HAP-1 (cell line): ENCODE measurements at regions not wholly inside any gene's neighbourhood (a gene's known extent, or its start where the extent isn't known, plus 50 kb on each side); places are given as distances from the start of the nearest gene placed in this dataset.
A peak's percentile ranks its signal among the peaks of the same experiment; 100 is the strongest.
"Not testable (repeated sequence)": the region's sequence is repeated elsewhere in the genome, so short reads cannot be mapped to it uniquely, and the experiment has no call there.

ENCODE experiments used
- DNase-seq, 2 experiments: peaks; one replicate each; pipeline ENCODE4 v3.0.0-alpha.2; 2016 to 2020; ENCODE audit warnings: low spot score in 2 of 2
- H3K27me3 ChIP-seq: fragments of 250-450 bp; sonication (Bioruptor Pico); 2 replicates; pipeline ENCODE4 v1.5.1; 2020; ENCODE audit warnings: low read depth, mild to moderate bottlenecking, moderate library complexity
- H3K36me3 ChIP-seq: fragments of 250-450 bp; sonication (Bioruptor Pico); replicated peaks from 2 replicates; pipeline ENCODE4 v1.5.1; 2020; ENCODE audit warnings: mild to moderate bottlenecking
- H3K4me1 ChIP-seq: fragments of 250-450 bp; sonication (Bioruptor Pico); 2 replicates; pipeline ENCODE4 v1.5.1; 2020; ENCODE audit warnings: mild to moderate bottlenecking
- H3K4me3 ChIP-seq: fragments of 250-450 bp; sonication (Bioruptor Pico); 2 replicates; pipeline ENCODE4 v1.5.1; 2020; ENCODE audit warnings: mild to moderate bottlenecking, moderate library complexity
- H3K9me3 ChIP-seq: fragments of 250-450 bp; sonication (Bioruptor Pico); 2 replicates; pipeline ENCODE4 v1.5.1; 2020; ENCODE audit warnings: mild to moderate bottlenecking, moderate library complexity
- in situ Hi-C: fragments of 300-500 bp; cut with MboI; formaldehyde crosslinking; loops from 3 replicates; pipeline ENCODE4 v1.14.3; 2020; ENCODE audit warnings: low sequenced_read_pairs, inconsistent platforms, mixed read lengths

DNA sequence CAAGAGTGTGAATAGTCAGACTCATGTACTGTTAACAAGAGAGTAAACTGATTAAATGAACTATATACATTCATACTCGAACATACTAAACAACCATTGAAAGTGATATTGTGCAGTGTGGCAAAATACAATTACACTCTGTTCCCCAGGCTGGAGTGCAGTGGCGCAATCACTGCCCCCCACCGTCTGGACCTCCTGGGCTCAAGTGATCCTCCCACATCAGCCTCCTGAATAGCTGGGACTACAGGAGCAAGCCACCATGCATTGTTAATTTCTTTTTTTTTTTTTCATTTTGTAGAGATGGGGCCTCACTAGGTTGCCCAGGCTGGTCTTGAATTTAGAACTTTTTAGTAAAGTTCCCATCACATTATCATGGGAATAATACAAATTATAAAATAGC, 77.3 kb upstream of the LSM14A start:
- no peaks in the 10 kb centered on the region for H3K27me3 ChIP-seq
- in situ Hi-C loops = no loop called here
- H3K4me1 ChIP-seq = peaks cover 13% of the 10 kb centered on the region
- H3K9me3 ChIP-seq = no peaks in the 10 kb centered on the region
- DNase-seq = no peak
- H3K4me3 ChIP-seq = no peak overlapping the region
- H3K36me3 ChIP-seq = no peaks in the 10 kb centered on the region

DNA sequence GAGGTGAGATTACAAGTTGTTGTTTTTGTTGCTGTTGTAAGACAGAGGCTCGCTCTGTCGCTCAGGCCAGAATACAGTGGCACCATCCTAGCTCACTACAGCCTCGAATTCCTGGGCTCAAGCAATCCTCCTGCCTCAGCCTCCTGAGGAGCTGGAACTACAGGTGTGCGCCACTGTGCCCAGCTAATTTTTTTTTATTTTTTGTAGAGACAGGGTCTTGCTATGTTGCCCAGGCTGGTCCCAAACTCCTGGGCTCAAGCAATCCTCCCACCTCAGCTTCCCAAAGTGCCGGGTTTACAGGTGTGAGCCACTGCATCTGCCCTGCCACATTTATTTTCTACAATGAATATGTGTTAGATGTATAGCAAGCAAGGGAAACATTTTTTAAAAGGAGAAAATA, 76.9 kb upstream of the LSM14A start:
- H3K27me3 ChIP-seq, H3K36me3 ChIP-seq, H3K4me3 ChIP-seq, H3K9me3 ChIP-seq, in situ Hi-C loops, DNase-seq: not testable (repeated sequence)
- peaks cover 13% of the 10 kb centered on the region for H3K4me1 ChIP-seq

DNA sequence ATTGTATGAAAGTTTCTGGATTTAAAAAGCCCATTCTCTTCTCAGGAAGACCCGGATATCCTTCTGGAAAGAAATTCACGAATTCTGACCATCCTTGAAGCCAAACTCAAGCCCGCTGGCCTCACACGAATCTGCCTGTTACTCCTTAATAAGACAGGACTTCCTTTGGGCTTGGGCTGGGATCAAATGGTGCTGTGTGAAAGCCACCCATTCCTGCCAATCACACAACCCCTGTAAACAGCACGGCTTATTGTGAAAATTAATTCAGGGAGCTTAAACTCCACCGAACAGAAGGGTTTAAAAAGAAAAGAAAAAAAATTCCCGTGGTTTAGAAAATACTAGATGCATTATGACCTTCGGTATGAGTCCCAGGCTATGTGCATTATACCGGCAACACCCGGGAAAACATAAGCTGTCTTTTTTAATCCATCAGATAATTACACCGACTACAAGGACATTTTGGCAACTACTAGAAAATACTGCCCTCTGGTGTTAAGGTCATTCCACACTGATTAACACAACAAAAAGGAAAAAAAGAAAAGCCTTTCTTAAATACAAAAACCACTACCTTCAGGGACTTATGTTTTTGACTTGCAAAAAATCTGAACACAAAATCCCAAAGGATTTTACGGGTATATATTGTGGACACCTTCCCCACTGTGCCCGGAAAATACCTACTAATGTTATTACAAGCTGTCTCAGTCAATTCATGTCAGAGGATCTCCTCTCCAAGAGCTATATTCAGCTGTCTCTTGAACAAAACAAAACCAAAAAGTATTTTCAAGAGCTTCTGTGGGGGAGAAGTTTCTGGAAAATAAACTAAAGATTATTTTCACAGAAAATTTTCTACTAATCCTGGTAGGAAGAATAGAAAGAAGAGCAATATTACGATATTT, 76.0 kb upstream of the LSM14A start:
- Histone ChIP-seq H3K9me3 (no peaks in the 10 kb centered on the region), H3K4me1 (peaks cover 13% of the 10 kb centered on the region), H3K36me3 (no peaks in the 10 kb centered on the region), H3K4me3 (no peak overlapping the region; the same call in 1 of the 2 replicates), H3K27me3 (no peaks in the 10 kb centered on the region)
- in situ Hi-C loops = no loop called here
- DNase-seq = peak; percentile 73 to 99

DNA sequence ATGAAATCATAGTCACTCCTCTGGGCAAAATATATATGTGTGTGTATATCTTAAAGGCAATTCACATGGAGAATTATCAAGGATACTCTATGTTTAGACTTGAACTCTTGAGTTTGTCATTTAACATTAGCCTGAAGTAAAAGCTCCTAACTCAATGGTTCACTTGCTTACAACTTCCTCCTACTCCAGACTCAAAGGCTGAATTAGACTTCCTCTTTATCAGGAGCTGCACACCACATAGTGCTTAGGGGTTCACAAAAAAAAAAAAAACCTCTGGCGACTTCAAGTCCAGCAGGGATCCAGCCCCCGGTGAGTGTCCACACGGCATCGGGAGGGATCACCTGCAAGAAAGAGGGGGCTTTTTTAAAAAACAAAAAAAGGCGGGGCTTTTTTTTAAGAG, 68.2 kb upstream of the LSM14A start:
- Histone ChIP-seq H3K9me3 (no peaks in the 10 kb centered on the region), H3K36me3 (no peaks in the 10 kb centered on the region), H3K4me3 (no peak overlapping the region), H3K4me1 (no peaks in the 10 kb centered on the region; the same call in 1 of the 2 replicates), H3K27me3 (no peaks in the 10 kb centered on the region)
- in situ Hi-C loops = no loop called here
- DNase-seq = no peak

DNA sequence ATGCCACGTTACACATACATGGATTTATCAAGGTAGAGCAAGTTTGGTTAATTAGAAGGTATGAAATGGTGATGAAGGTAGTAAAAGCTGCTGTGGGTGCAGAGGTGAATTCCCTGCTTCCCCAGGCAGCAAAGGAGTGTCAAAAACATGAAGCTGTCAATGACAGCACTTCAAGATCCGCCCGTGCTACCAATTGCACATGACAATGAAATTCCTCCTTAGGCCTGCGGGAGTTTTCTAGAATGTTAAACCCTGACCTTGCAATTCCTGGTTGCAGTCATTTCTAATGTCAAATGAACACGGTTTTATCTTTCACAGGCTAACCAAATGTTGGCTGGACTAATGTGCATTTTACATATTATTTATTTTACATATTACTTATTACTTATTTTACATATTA, 67.7 kb upstream of the LSM14A start:
- Histone ChIP-seq H3K36me3 (no peaks in the 10 kb centered on the region), H3K9me3 (no peaks in the 10 kb centered on the region), H3K4me3 (no peak overlapping the region), H3K4me1 (no peaks in the 10 kb centered on the region; the same call in 1 of the 2 replicates), H3K27me3 (no peaks in the 10 kb centered on the region)
- in situ Hi-C loops = no loop called here
- DNase-seq = no peak

DNA sequence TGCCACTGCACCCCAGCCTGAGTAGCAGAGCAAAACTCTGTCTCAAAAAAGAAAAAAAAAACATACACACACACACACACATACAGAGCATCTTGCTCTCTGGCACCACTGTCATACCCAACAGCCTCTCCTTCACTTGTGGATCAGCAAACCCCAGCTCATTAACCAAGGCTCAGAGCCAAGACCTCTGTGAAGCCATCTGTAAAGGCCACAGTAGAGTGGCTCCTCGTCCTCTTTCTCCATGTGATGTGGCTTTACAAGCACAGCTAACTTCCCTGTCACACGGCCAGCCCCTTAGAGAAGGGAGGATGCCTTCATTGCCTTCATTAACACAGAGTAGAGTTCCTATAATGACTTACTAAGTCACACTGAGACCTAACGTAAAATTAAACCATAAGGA, 62.7 kb upstream of the LSM14A start:
- in situ Hi-C loops = no loop called here
- Histone ChIP-seq H3K4me3 (no peak overlapping the region), H3K27me3 (no peaks in the 10 kb centered on the region), H3K9me3 (no peaks in the 10 kb centered on the region), H3K36me3 (no peaks in the 10 kb centered on the region), H3K4me1 (no peaks in the 10 kb centered on the region; the same call in 1 of the 2 replicates)
- DNase-seq = no peak

DNA sequence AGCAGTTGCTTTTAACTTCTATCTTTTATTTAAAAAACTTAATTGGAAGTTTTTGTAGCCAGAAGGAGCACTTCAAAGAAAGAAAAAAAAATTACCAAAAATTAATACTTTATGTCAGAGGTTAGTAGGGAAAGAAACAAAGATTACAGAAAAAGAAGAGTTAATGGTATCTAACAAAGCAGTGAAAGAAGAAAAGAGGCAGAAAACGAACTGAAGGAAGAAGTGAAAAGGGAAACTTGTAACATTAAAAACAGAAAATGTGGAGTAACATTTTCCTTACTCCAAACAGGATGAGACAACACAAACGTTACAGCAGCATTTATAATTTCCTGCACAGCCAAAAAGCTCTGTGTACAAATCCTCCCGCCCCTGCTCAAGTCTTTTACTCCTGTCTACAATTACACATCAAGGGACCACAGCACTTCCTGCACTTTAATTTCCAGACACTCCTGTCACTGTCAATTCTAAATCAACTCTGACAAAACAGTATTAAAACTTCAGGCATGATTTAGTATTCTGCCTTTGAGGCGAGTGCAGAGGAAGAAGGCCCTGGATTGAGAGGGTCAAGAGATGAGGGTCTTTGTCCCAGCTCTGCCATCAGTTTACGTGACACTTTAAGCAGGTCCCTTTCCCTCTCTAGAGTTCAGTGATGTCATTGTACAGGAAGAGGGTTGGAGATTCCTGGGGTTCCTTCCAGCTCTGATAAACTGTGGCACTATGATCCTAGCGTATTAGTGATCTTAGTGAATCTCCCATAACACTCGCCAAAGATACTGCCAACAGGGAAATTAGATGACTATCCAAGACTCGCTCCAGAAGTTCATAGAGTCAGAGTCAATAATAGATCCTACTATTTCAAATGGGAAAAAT, 53.2 kb upstream of the LSM14A start:
- in situ Hi-C loops = no loop called here
- no peak overlapping the region for H3K4me3 ChIP-seq
- no peaks in the 10 kb centered on the region for H3K27me3 ChIP-seq
- no peaks in the 10 kb centered on the region for H3K36me3 ChIP-seq
- H3K9me3 ChIP-seq = no peaks in the 10 kb centered on the region
- DNase-seq = no peak
- peaks cover 7% of the 10 kb centered on the region; the same call in 1 of the 2 replicates for H3K4me1 ChIP-seq

DNA sequence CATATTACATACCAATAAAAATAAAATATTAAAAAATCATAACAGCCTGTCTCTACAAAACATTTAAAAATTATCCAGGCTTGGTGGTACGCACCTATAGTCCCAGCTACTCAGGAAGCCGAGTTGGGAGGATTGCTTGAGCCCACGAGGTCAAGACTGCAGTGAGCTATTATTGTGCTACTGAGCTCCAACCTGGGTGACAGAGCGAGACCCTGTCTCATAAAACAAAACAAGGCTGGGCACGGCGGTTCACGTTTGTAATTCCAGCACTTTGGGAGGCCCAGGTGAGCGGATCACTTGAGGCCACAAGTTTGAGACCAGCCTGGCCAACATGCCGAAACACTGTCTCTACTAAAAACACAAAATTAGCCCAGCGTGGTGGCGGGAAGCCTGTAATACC, 52.2 kb upstream of the LSM14A start:
- Histone ChIP-seq H3K27me3 (no peaks in the 10 kb centered on the region), H3K9me3 (no peaks in the 10 kb centered on the region), H3K36me3 (no peaks in the 10 kb centered on the region), H3K4me1 (peaks cover 7% of the 10 kb centered on the region; the same call in 1 of the 2 replicates), H3K4me3 (no peak overlapping the region)
- in situ Hi-C loops = no loop called here
- no peak for DNase-seq

DNA sequence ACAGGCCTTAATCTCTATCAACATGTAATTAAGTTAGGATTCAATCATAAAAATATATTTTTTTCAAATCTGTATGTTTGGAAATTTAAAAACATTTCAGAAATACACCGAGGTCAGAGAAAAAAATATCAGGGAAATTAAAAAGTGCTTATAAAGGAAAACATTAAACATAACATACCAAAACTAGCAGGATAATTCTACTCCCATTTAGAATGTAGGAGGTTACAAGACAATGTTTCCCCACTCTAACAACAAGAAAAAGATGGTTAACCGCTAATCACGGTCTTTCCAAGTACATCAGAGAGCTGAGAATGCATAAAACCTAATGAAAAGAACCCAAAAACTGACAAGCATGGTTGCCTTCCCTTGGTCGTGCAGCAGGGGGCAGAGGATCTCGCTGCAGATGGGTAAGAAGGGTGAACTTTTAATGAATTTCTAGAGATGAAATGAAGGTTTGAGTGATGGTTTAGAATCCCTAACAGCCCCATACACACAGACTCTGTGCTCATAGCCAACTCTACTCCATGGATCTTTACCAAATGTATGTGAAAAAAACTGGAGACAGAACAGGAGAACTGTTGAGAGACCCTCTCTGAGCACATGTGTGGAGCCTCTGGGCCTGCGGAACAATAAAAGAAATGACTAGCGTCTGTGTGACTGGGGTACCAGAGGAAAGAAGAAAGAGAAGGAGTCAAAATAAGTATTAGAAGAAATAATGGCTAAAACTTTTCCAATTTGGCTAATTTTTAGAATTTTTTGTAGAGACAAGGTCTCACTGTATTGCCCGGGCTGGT, 51.3 kb upstream of the LSM14A start:
- Histone ChIP-seq H3K4me1 (peaks cover 2% of the 10 kb centered on the region; the same call in 1 of the 2 replicates), H3K27me3 (no peaks in the 10 kb centered on the region), H3K36me3 (no peaks in the 10 kb centered on the region), H3K4me3 (no peak overlapping the region), H3K9me3 (no peaks in the 10 kb centered on the region)
- in situ Hi-C loops = no loop called here
- DNase-seq = peak; percentile 42 to 68
